HG03135 (cell line): ENCODE measurements at regions not wholly inside any gene's neighbourhood (a gene's known extent, or its start where the extent isn't known, plus 50 kb on each side); places are given as distances from the start of the nearest gene placed in this dataset.

Source experiments
- ATAC-seq: cut with Tn5 transposase; IDR thresholded peaks from one replicate; pipeline ENCODE4 v1.9.1; 2021; ENCODE audit warnings: mild to moderate bottlenecking, moderate library complexity; ENCODE audit not compliant: unreplicated experiment

GRCh38 chr14:95413289-95414215 is 93.8 kb upstream of the CLMN start:
- no peak for ATAC-seq

GRCh38 chr14:95410838-95411237 is 91.1 kb upstream of the CLMN start:
- ATAC-seq: no peak

- ATAC-seq: no peak
Observed at GRCh38 chr14:95409477-95410272, 90.0 kb upstream of the CLMN start.

GRCh38 chr14:95408731-95409476 is 89.2 kb upstream of the CLMN start:
- no peak for ATAC-seq

- no peak for ATAC-seq
Observed at GRCh38 chr14:95407354-95407753, 87.6 kb upstream of the CLMN start.

- ATAC-seq: no peak
Observed at GRCh38 chr14:95406756-95407277, 87.1 kb upstream of the CLMN start.

GRCh38 chr14:95404583-95404982 is 84.9 kb upstream of the CLMN start:
- ATAC-seq: no peak

- no peak for ATAC-seq
Observed at GRCh38 chr14:95402578-95402977, 82.9 kb upstream of the CLMN start.

- no peak for ATAC-seq
Observed at GRCh38 chr14:95402176-95402575, 82.5 kb upstream of the CLMN start.

GRCh38 chr14:95398630-95399547 is 79.2 kb upstream of the CLMN start:
- ATAC-seq: no peak

- ATAC-seq: no peak
Observed at GRCh38 chr14:95397325-95397724, 77.6 kb upstream of the CLMN start.

GRCh38 chr14:95396221-95396620 is 76.5 kb upstream of the CLMN start:
- no peak for ATAC-seq

- no peak for ATAC-seq
Observed at GRCh38 chr14:95395098-95395737, 75.5 kb upstream of the CLMN start.

GRCh38 chr14:95394297-95395097 is 74.8 kb upstream of the CLMN start:
- no peak for ATAC-seq

- ATAC-seq: no peak
Observed at GRCh38 chr14:95392841-95393240, 73.1 kb upstream of the CLMN start.

- ATAC-seq: no peak
Observed at GRCh38 chr14:95391331-95391730, 71.6 kb upstream of the CLMN start.

GRCh38 chr14:95389471-95390011 is 69.8 kb upstream of the CLMN start:
- ATAC-seq: no peak

- ATAC-seq: no peak
Observed at GRCh38 chr14:95388699-95389098, 69.0 kb upstream of the CLMN start.
